K562 (cell line): ENCODE measurements at regions not wholly inside any gene's neighbourhood (a gene's known extent, or its start where the extent isn't known, plus 50 kb on each side); places are given as distances from the start of the nearest gene placed in this dataset.
A peak's percentile ranks its signal among the peaks of the same experiment; 100 is the strongest.

Experiments
- ATAC-seq: fragments of 200-7000 bp; cut with Tn5 transposase; 3 replicates; pipeline ENCODE4 v1.9.1; 2020; ENCODE audit warnings: moderate library complexity
- BruUV-seq: library from RNA; stranded (reverse); fragments of 400-500 nt; replicated peaks from 2 replicates; lab custom pipeline; 2021; lab: Mats Ljungman, UMichigan
- CTCF ChIA-PET: fragments of 300-600 bp; formaldehyde crosslinking; extraction: SDS; loops from one replicate; lab custom pipeline; 2021; ENCODE audit warnings: low intra/inter-chr PET ratio; lab: Yijun Ruan, JAX
- POLR2A ChIA-PET: fragments of 300-600, 350-650 bp; sonication (Branson Sonifier 250); formaldehyde crosslinking; extraction: SDS; loops from one replicate; lab custom pipeline; 2021; ENCODE audit warnings: antibody characterized with exemption, inconsistent platforms; lab: Yijun Ruan, JAX
- DNase-seq, 4 experiments: peaks; one replicate each; pipeline versions ENCODE4 v3.0.0 to v3.0.0-alpha.2; 2011 to 2018; ENCODE audit warnings: low spot score in 3 of 4, mixed read lengths in 3 of 4; ENCODE audit errors: extremely low read depth in 1 of 4
- FAIRE-seq: peaks from 2 replicates; lab custom pipeline; 2011; peaks lifted over from hg19 to GRCh38; lab: Jason Lieb, UNC
- H2AFZ ChIP-seq: 2 replicates; pipeline ENCODE4 v1.6.0; 2011; ENCODE audit warnings: low read depth, low read length, control low read depth, inconsistent platforms
- H3K27ac ChIP-seq: fragments of 200-600 bp; 3 replicates; pipeline ENCODE4 v1.8.0; 2011; ENCODE audit warnings: low read depth, mild to moderate bottlenecking, control low read depth, inconsistent platforms, low read length, moderate library complexity, mixed read lengths; ENCODE audit errors: extremely low read depth
- H3K27me3 ChIP-seq, 2 experiments: fragments of 300-600 bp in 1 of 2; 2 replicates in 1 of 2; 3 replicates in 1 of 2; pipeline versions ENCODE4 v1.6.0 to v1.8.0; 2011; ENCODE audit warnings: inconsistent platforms in 2 of 2, low read length in 2 of 2, mild to moderate bottlenecking in 1 of 2, mixed read lengths in 1 of 2, moderate library complexity in 1 of 2; ENCODE audit not compliant: control insufficient read depth in 2 of 2, insufficient read depth in 2 of 2
- H3K36me3 ChIP-seq: fragments of 300-600 bp; 3 replicates; pipeline ENCODE4 v1.8.0; 2011; ENCODE audit warnings: mild to moderate bottlenecking, low read length, inconsistent platforms; ENCODE audit not compliant: control insufficient read depth, insufficient read depth
- H3K4me1 ChIP-seq, 2 experiments: fragments of 200-600 bp in 1 of 2; replicated peaks in 1 of 2; 2 replicates in 1 of 2; 3 replicates in 1 of 2; pipeline versions ENCODE4 v1.5.1 to v1.8.0; 2011; ENCODE audit warnings: inconsistent platforms in 2 of 2, low read length in 2 of 2, mild to moderate bottlenecking in 1 of 2, mixed read lengths in 1 of 2, moderate library complexity in 1 of 2; ENCODE audit not compliant: control insufficient read depth in 2 of 2, insufficient read depth in 2 of 2
- H3K4me2 ChIP-seq: 2 replicates; pipeline ENCODE4 v1.6.1; 2011; ENCODE audit warnings: low read length, control low read depth, inconsistent platforms, mixed read lengths; ENCODE audit not compliant: insufficient read depth
- H3K4me3 ChIP-seq: fragments of 200-600 bp; sonication (generic), shearing (Covaris generic); 2 replicates; pipeline ENCODE4 v1.5.1; 2016; ENCODE audit warnings: control low read depth, inconsistent platforms
- H3K79me2 ChIP-seq: fragments of 200-600 bp; 3 replicates; pipeline ENCODE4 v1.8.0; 2011; ENCODE audit warnings: low read length, inconsistent platforms; ENCODE audit not compliant: control insufficient read depth, insufficient read depth
- H3K9ac ChIP-seq, 2 experiments: 2 replicates each; pipeline versions ENCODE4 v1.6.0 to v1.6.1; 2011; ENCODE audit warnings: low read depth in 2 of 2, low read length in 2 of 2, control low read depth in 1 of 2, inconsistent platforms in 1 of 2, mild to moderate bottlenecking in 1 of 2, mixed read lengths in 1 of 2; ENCODE audit not compliant: insufficient read depth in 1 of 2
- H3K9me1 ChIP-seq: one replicate; pipeline ENCODE4 v1.6.0; 2011; ENCODE audit warnings: inconsistent platforms, mild to moderate bottlenecking, low read length, moderate library complexity; ENCODE audit not compliant: control insufficient read depth, insufficient read depth
- H3K9me3 ChIP-seq: replicated peaks from 2 replicates; pipeline ENCODE4 v1.5.1; 2011; ENCODE audit warnings: low read depth, low read length, inconsistent platforms; ENCODE audit not compliant: control insufficient read depth, insufficient read depth
- H4K20me1 ChIP-seq: replicated peaks from 2 replicates; pipeline ENCODE4 v1.6.1; 2011; ENCODE audit warnings: low read length, inconsistent platforms, mixed read lengths; ENCODE audit not compliant: control insufficient read depth, insufficient read depth
- ATF1 ChIP-seq, 2 experiments: fragments of 450-650 bp in 1 of 2; IDR thresholded peaks; 2 replicates each; pipeline ENCODE4 v1.6.1; 2016; ENCODE audit warnings: missing compliant biosample characterization in 1 of 2, missing genetic modification characterization in 1 of 2
- CEBPG ChIP-seq, 3 experiments: fragments of 200-800 bp in 1 of 3; sonication (Bioruptor generic) in 1 of 3; sonication (generic) in 1 of 3; formaldehyde crosslinking in 1 of 3; IDR thresholded peaks in 2 of 3; conservative IDR thresholded peaks in 1 of 3; 2 replicates each; pipeline versions ENCODE4 v1.6.1 to v1.8.0; 2016 to 2022; ENCODE audit warnings: missing compliant biosample characterization in 2 of 3, missing genetic modification characterization in 2 of 3, mild to moderate bottlenecking in 1 of 3, missing genetic modification reagents in 1 of 3
- HEY1 ChIP-seq: fragments of 250-450 bp; sonication (Bioruptor Pico); IDR thresholded peaks from 2 replicates; pipeline ENCODE4 v1.5.0; 2020; ENCODE audit warnings: mild to moderate bottlenecking, moderate library complexity, borderline replicate concordance
- ILK ChIP-seq: fragments of 450-650 bp; IDR thresholded peaks from 2 replicates; pipeline ENCODE4 v1.6.1; 2016; ENCODE audit warnings: missing genetic modification characterization, low read depth, mild to moderate bottlenecking, missing compliant biosample characterization, moderate library complexity, borderline replicate concordance
- JUNB ChIP-seq: fragments of 450-650 bp; formaldehyde crosslinking; conservative IDR thresholded peaks from 2 replicates; pipeline ENCODE4 v1.4.0; 2020; ENCODE audit warnings: mild to moderate bottlenecking
- NFIX ChIP-seq: fragments of 250-450 bp; sonication (Bioruptor Pico); IDR thresholded peaks from 2 replicates; pipeline ENCODE4 v1.4.0; 2020; ENCODE audit warnings: low read depth, mild to moderate bottlenecking, moderate library complexity
- TRIM24 ChIP-seq, 2 experiments: fragments of 450-650 bp; IDR thresholded peaks; 2 replicates each; pipeline ENCODE4 v1.6.1; 2016
- TSC22D4 ChIP-seq: fragments of 450-650 bp; IDR thresholded peaks from 2 replicates; pipeline ENCODE4 v1.6.1; 2016; ENCODE audit warnings: missing genetic modification characterization, missing biosample characterization, control low read depth
- XRCC4 ChIP-seq: IDR thresholded peaks from one replicate; pipeline ENCODE4 v1.6.1; 2011; ENCODE audit not compliant: insufficient read depth, insufficient read length; ENCODE audit errors: extremely low read depth
- ZFP1 ChIP-seq: fragments of 450-650 bp; formaldehyde crosslinking; IDR thresholded peaks from 2 replicates; pipeline ENCODE4 v1.4.0; 2020; ENCODE audit warnings: mild to moderate bottlenecking, mixed read lengths
- ZKSCAN1 ChIP-seq: fragments of 150-350 bp; IDR thresholded peaks from 2 replicates; pipeline ENCODE4 v1.6.1; 2016; ENCODE audit warnings: low read depth, low read length
- ZNF347 ChIP-seq: fragments of 450-650 bp; formaldehyde crosslinking; IDR thresholded peaks from 2 replicates; pipeline ENCODE4 v1.4.0; 2020; ENCODE audit warnings: low read depth, mild to moderate bottlenecking, moderate library complexity
- WGBS: fragments of 100-300 bp; shearing (Covaris generic); methylation state at CpG from one replicate; pipeline ENCODE4 v1.1.6; 2016; ENCODE audit warnings: low coverage, mixed read lengths; ENCODE audit not compliant: insufficient coverage; ENCODE audit errors: missing lambda C conversion rate; 5-methylcytosine and 5-hydroxymethylcytosine counted together
- in situ Hi-C: fragments of 300-500 bp; cut with MboI; formaldehyde crosslinking; loops from 4 replicates; pipeline ENCODE4 v1.15.0; 2018; ENCODE audit warnings: inconsistent platforms, mixed read lengths
- intact Hi-C: fragments of 100-400 bp; cut with micrococcal nuclease; formaldehyde crosslinking; loops from 2 replicates; pipeline ENCODE4 v1.14.2; 2022
- TF ChIP-seq, protein P1 (sequence below): fragments of 250-450 bp; sonication (Bioruptor Pico); IDR thresholded peaks from 2 replicates; pipeline ENCODE4 v1.9.0; 2021; ENCODE audit warnings: mild to moderate bottlenecking
- TF ChIP-seq, protein P2 (sequence below), 2 experiments: fragments of 450-650 bp; IDR thresholded peaks; 2 replicates each; pipeline ENCODE4 v1.6.1; 2016; ENCODE audit warnings: mild to moderate bottlenecking in 2 of 2, borderline replicate concordance in 1 of 2, low read depth in 1 of 2, moderate library complexity in 1 of 2

- DNase-seq (no peak), ATAC-seq (no peak), FAIRE-seq (peak; percentile 32)
- intact Hi-C loops (no loop called here), in situ Hi-C loops (no loop called here)
- Histone ChIP-seq H3K9me3 (no peaks in the 10 kb centered on the region), H3K79me2 (no peaks in the 10 kb centered on the region), H4K20me1 (no peaks in the 10 kb centered on the region), H3K4me1 (no peaks in the 10 kb centered on the region), H3K4me2 (no peak overlapping the region), H2AFZ (no peak overlapping the region), H3K36me3 (no peaks in the 10 kb centered on the region), H3K27ac (no peak overlapping the region), H3K27me3 (no peaks in the 10 kb centered on the region), H3K9ac (no peak overlapping the region), H3K9me1 (no peaks in the 10 kb centered on the region), H3K4me3 (no peak overlapping the region)
- ChIA-PET POLR2A (no interaction called here), CTCF (no interaction called here)
- BruUV-seq, result no TSS peak
- 22% methylated on average over 1 of the region's 1 CpG for WGBS
- TF ChIP-seq JUNB (CRISPR knock-in tag), result no peak
- TF ChIP-seq ILK (tag), result no peak
- TF ChIP-seq, protein P1, sequence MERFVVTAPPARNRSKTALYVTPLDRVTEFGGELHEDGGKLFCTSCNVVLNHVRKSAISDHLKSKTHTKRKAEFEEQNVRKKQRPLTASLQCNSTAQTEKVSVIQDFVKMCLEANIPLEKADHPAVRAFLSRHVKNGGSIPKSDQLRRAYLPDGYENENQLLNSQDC, result no peak
- peak; percentile 83 for TF ChIP-seq NFIX (CRISPR knock-in tag)
- no peak for TF ChIP-seq CEBPG (CRISPR knock-in tag; IDR thresholded peaks at IDR 0.05)
- peak; percentile 38 to 78; a peak in 3 of 4 replicates for TF ChIP-seq CEBPG (tag; conservative IDR thresholded peaks at IDR 0.05 in 1 of 2, IDR thresholded peaks at IDR 0.05 in 1 of 2)
- no peak for TF ChIP-seq TRIM24 (IDR thresholded peaks at IDR 0.05)
- TF ChIP-seq TSC22D4 (tag), result no peak
- no peak for TF ChIP-seq ZNF347
- no peak for TF ChIP-seq ZKSCAN1
- no peak for TF ChIP-seq XRCC4
- no peak for TF ChIP-seq ZFP1
- TF ChIP-seq HEY1, result no peak
- TF ChIP-seq, protein P2, sequence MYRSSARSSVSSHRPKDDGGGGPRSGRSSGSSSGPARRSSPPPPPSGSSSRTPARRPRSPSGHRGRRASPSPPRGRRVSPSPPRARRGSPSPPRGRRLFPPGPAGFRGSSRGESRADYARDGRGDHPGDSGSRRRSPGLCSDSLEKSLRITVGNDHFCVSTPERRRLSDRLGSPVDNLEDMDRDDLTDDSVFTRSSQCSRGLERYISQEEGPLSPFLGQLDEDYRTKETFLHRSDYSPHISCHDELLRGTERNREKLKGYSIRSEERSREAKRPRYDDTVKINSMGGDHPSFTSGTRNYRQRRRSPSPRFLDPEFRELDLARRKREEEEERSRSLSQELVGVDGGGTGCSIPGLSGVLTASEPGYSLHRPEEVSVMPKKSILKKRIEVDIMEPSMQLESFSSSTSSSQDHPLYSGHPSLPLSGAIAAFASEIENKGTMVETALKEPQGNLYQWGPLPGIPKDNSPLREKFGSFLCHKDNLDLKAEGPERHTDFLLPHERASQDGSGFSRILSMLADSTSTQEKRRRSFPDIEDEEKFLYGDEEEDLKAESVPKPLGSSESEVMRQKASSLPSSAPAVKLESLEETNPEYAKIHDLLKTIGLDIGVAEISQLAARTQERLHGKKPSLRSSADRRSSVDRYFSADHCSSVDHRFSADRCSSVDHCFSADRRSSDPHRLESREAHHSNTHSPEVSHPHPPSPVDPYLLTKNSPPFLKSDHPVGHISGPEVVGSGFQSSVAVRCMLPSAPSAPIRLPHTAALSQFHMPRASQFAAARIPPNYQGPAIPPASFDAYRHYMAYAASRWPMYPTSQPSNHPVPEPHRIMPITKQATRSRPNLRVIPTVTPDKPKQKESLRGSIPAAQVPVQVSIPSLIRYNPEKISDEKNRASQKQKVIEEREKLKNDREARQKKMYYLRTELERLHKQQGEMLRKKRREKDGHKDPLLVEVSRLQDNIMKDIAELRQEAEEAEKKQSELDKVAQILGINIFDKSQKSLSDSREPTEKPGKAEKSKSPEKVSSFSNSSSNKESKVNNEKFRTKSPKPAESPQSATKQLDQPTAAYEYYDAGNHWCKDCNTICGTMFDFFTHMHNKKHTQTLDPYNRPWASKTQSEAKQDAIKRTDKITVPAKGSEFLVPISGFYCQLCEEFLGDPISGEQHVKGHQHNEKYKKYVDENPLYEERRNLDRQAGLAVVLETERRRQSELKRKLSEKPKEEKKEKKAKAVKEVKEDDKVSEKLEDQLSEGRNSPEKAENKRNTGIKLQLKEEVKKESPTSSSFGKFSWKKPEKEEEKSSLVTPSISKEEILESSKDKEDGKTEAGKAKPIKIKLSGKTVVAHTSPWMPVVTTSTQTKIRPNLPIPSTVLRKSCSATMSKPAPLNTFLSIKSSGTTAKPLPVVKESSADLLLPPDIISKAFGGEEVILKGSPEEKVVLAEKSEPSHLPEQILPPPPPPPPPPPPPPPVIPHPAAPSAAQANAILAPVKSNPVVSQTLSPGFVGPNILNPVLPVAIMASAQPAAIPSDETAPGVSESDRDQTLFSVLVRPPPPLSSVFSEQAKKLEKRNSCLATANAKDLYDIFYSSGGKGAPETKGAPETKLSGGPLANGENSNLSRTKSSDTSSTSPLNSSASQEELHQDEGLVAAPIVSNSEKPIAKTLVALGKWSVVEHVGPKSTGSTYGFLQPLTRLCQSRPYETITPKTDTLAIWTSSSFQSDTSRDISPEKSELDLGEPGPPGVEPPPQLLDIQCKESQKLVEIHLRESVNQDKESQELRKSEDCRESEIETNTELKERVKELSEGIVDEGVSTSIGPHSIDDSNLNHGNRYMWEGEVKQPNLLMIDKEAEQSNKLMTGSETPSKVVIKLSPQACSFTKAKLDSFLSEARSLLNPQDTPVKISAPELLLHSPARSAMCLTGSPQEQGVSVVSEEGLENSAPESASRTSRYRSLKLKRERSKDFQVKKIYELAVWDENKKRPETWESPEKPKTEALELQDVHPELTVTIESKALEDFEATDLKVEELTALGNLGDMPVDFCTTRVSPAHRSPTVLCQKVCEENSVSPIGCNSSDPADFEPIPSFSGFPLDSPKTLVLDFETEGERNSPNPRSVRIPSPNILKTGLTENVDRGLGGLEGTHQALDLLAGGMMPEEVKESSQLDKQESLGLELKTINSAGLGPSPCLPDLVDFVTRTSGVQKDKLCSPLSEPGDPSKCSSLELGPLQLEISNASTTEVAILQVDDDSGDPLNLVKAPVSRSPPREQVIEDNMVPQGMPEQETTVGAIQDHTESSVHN (IDR thresholded peaks at IDR 0.05; ENCODE audit: borderline replicate concordance in 1 of 2, low read depth in 1 of 2), result no peak
- no peak for TF ChIP-seq ATF1 (CRISPR knock-in tag; IDR thresholded peaks at IDR 0.05)
- TF ChIP-seq ATF1 (tag; IDR thresholded peaks at IDR 0.05), result no peak
Observed at GRCh38 chr6:112983713-112984261, 636.7 kb downstream of the RFPL4B start.
